Activated CD8-positive, alpha-beta T cell treated with anti-CD3 and anti-CD28 coated beads for 36 hours (primary cell): ENCODE measurements at regions not wholly inside any gene's neighbourhood (a gene's known extent, or its start where the extent isn't known, plus 50 kb on each side); places are given as distances from the start of the nearest gene placed in this dataset.

Experiments used
- ATAC-seq: fragments of 200-7000 bp; cut with Tn5 transposase; one replicate; pipeline ENCODE4 v1.10.0; 2021; ENCODE audit warnings: mild to moderate bottlenecking, moderate library complexity
- CTCF ChIA-PET: fragments of 350-600 bp; sonication (Branson Sonifier 250); formaldehyde crosslinking; loops from one replicate; lab custom pipeline; 2021; ENCODE audit warnings: antibody characterized with exemption; lab: Charles Lee
- POLR2A ChIA-PET: fragments of 350-600 bp; sonication (Branson Sonifier 250); formaldehyde crosslinking; loops from one replicate; lab custom pipeline; 2021; ENCODE audit warnings: antibody characterized with exemption; lab: Charles Lee
- DNase-seq: peaks from one replicate; pipeline ENCODE4 v3.0.0-alpha.2; 2020
- H3K27ac Mint-ChIP-seq: one replicate; pipeline ENCODE4 v1.8.0; 2021; ENCODE audit warnings: mild to moderate bottlenecking, mixed read lengths
- H3K27me3 Mint-ChIP-seq: one replicate; pipeline ENCODE4 v1.8.0; 2021; ENCODE audit warnings: mixed read lengths
- H3K36me3 Mint-ChIP-seq: one replicate; pipeline ENCODE4 v1.8.0; 2021; ENCODE audit warnings: low read depth, mixed read lengths
- H3K4me1 Mint-ChIP-seq: one replicate; pipeline ENCODE4 v1.8.0; 2021; ENCODE audit warnings: low read depth, mixed read lengths
- H3K4me3 Mint-ChIP-seq: one replicate; pipeline ENCODE4 v1.8.0; 2021; ENCODE audit warnings: mild to moderate bottlenecking, moderate library complexity, mixed read lengths
- H3K9me3 Mint-ChIP-seq: one replicate; pipeline ENCODE4 v1.8.0; 2021; ENCODE audit warnings: mixed read lengths
- CTCF ChIP-seq: fragments of 200-600 bp; IDR thresholded peaks from one replicate; pipeline ENCODE4 v1.8.0; 2022; ENCODE audit warnings: antibody characterized with exemption, mild to moderate bottlenecking
- intact Hi-C: fragments of 100-400 bp; cut with micrococcal nuclease; formaldehyde crosslinking; loops from one replicate; pipeline ENCODE4 v1.10.0; 2022

- intact Hi-C loops: no loop called here
- ChIA-PET POLR2A (no interaction called here), CTCF (no interaction called here)
- H3K36me3 Mint-ChIP-seq: no peaks in the 10 kb centered on the region
- no peaks in the 10 kb centered on the region for H3K4me1 Mint-ChIP-seq
- H3K4me3 Mint-ChIP-seq: no peak overlapping the region
- no peaks in the 10 kb centered on the region for H3K27me3 Mint-ChIP-seq
- ATAC-seq (no peak), DNase-seq (no peak)
- H3K9me3 Mint-ChIP-seq: peaks cover 13% of the 10 kb centered on the region
- no peak for TF ChIP-seq CTCF
- H3K27ac Mint-ChIP-seq: no peak overlapping the region
These were observed 1819.5 kb downstream of the SLITRK5 start for GRCh38 chr13:89490661-89491060.

- ATAC-seq: no peak
- no peaks in the 10 kb centered on the region for H3K27me3 Mint-ChIP-seq
- no peak for DNase-seq
These were observed 1825.3 kb downstream of the SLITRK5 start for GRCh38 chr13:89496478-89496877.

GRCh38 chr13:89497658-89498057, 1826.5 kb downstream of the SLITRK5 start:
- no peak overlapping the region for H3K4me3 Mint-ChIP-seq
- no peak for DNase-seq
- H3K27me3 Mint-ChIP-seq: no peaks in the 10 kb centered on the region
- H3K9me3 Mint-ChIP-seq: peaks cover 12% of the 10 kb centered on the region
- H3K4me1 Mint-ChIP-seq: no peaks in the 10 kb centered on the region
- H3K27ac Mint-ChIP-seq: no peak overlapping the region
- TF ChIP-seq CTCF: no peak
- intact Hi-C loops: no loop called here
- no peaks in the 10 kb centered on the region for H3K36me3 Mint-ChIP-seq
- POLR2A ChIA-PET: no interaction called here
- CTCF ChIA-PET: no interaction called here
- ATAC-seq: no peak

More at GRCh38 chr13:89496478-89496877, 1825.3 kb downstream of the SLITRK5 start:
- CTCF ChIA-PET: no interaction called here
- H3K4me1 Mint-ChIP-seq: no peaks in the 10 kb centered on the region
- TF ChIP-seq CTCF: no peak
- peaks cover 12% of the 10 kb centered on the region for H3K9me3 Mint-ChIP-seq
- no peak overlapping the region for H3K4me3 Mint-ChIP-seq
- intact Hi-C loops: no loop called here
- no peak overlapping the region for H3K27ac Mint-ChIP-seq
- H3K36me3 Mint-ChIP-seq: no peaks in the 10 kb centered on the region
- POLR2A ChIA-PET: no interaction called here

- DNase-seq (no peak), ATAC-seq (no peak)
- intact Hi-C loops: no loop called here
- peaks cover 6% of the 10 kb centered on the region for H3K9me3 Mint-ChIP-seq
- H3K27me3 Mint-ChIP-seq: no peaks in the 10 kb centered on the region
- CTCF ChIA-PET: no interaction called here
- H3K36me3 Mint-ChIP-seq: no peaks in the 10 kb centered on the region
- no peak overlapping the region for H3K27ac Mint-ChIP-seq
- POLR2A ChIA-PET: no interaction called here
- no peak overlapping the region for H3K4me3 Mint-ChIP-seq
- no peaks in the 10 kb centered on the region for H3K4me1 Mint-ChIP-seq
- TF ChIP-seq CTCF: no peak
These were observed 1831.1 kb downstream of the SLITRK5 start for GRCh38 chr13:89502286-89502685.

GRCh38 chr13:89514534-89515312, 1832.8 kb upstream of the MIR17HG start:
- intact Hi-C loops: no loop called here
- Mint-ChIP-seq H3K4me3 (no peak overlapping the region), H3K27me3 (no peaks in the 10 kb centered on the region), H3K9me3 (peaks cover 18% of the 10 kb centered on the region), H3K27ac (no peak overlapping the region), H3K36me3 (no peaks in the 10 kb centered on the region), H3K4me1 (no peaks in the 10 kb centered on the region)
- POLR2A ChIA-PET: no interaction called here
- ATAC-seq (no peak), DNase-seq (no peak)
- TF ChIP-seq CTCF: no peak
- CTCF ChIA-PET: no interaction called here
